ENCODE measurements at regions not wholly inside any gene's neighbourhood (a gene's known extent, or its start where the extent isn't known, plus 50 kb on each side); places are given as distances from the start of the nearest gene placed in this dataset.

DNA sequence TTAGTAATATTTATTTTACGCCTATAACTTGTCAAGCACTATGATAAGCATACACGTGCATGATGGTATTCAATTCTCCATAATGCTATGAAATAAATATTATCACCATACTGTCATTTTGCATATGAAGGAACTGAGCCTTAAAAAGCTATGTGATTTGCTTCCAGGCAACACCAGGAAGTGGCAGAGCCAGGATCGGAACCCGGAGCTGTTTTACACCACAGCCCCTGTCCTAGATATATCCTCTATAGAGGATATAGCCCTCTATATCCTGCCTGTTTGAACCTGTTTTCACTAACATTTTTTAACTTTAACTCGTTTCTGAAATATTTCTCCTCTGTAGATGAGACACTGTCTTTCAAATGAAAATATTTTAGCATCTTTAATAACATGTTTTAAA lies 690.0 kb downstream of the SATB2 start:
- H3K27me3 ChIP-seq (ENCODE audit: control insufficient read depth, insufficient read depth, low read length) = no peaks in the 10 kb centered on the region
- no peak overlapping the region for H3K4me3 ChIP-seq (ENCODE audit: low read length)
- no peaks in the 10 kb centered on the region for H3K9me3 ChIP-seq (ENCODE audit: control insufficient read depth, insufficient read depth, low read length)
- no peaks in the 10 kb centered on the region for H3K4me1 ChIP-seq (ENCODE audit: control insufficient read depth, insufficient read depth, low read length)
- no peak overlapping the region for H3K27ac ChIP-seq (ENCODE audit: low read length)
- H3K36me3 ChIP-seq (ENCODE audit: control insufficient read depth, insufficient read depth, low read length) = no peaks in the 10 kb centered on the region
- DNase-seq (ENCODE audit: low read depth, low spot score) = no peak
- no CpG with 5 or more reads among the region's 5 CpGs for WGBS (ENCODE audit: insufficient coverage, insufficient read length)

DNA sequence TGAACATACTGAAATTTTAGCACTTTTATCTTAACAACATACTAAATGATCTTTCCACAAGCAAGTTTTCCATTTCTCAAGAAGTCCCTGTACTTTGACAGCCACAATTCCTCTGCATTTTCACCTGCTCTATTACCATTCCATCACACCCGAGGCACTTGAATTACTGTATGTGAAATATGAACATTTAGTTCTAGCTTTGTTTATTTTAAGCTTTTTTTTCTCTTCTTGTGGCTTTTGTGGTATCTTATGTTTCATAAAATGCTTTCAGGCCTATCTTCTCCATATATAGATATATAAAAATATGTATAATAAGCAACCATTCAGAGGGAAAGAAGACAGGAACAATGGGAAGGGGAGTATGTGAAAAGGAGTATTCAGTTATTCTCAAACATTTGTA lies 693.9 kb downstream of the SATB2 start:
- no CpG with 5 or more reads among the region's 1 CpG for WGBS (ENCODE audit: insufficient coverage, insufficient read length)
- H3K27ac ChIP-seq (ENCODE audit: low read length) = no peak overlapping the region

DNA sequence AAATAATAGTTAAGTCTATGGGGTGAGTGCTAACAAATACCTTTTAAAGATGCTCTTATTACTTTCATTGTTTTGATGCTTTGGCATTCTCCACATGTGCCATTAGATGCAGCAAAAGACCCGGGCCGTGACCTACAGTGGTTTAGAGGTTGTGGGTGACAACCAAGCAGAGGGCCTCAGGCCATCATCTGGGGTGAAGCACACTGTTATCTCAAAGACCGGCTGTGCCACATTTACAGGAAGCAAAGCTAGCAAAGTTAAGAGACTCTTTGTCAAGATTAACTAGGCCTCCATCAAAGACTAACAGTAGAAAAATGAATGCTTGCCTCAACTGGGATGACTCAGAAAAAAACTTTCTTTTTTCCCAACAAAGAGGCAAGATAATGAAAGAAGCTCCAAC lies 695.3 kb downstream of the SATB2 start:
- no peak for DNase-seq (ENCODE audit: low read depth, low spot score)
- Histone ChIP-seq H3K27ac (ENCODE audit: low read length) (no peak overlapping the region), H3K27me3 (ENCODE audit: control insufficient read depth, insufficient read depth, low read length) (no peaks in the 10 kb centered on the region), H3K9me3 (ENCODE audit: control insufficient read depth, insufficient read depth, low read length) (no peaks in the 10 kb centered on the region), H3K4me1 (ENCODE audit: control insufficient read depth, insufficient read depth, low read length) (no peaks in the 10 kb centered on the region), H3K36me3 (ENCODE audit: control insufficient read depth, insufficient read depth, low read length) (no peaks in the 10 kb centered on the region), H3K4me3 (ENCODE audit: low read length) (no peak overlapping the region)
- WGBS (ENCODE audit: insufficient coverage, insufficient read length) = no CpG with 5 or more reads among the region's 3 CpGs

More for the DNA sequence above, 693.9 kb downstream of the SATB2 start:
- H3K4me1 ChIP-seq (ENCODE audit: control insufficient read depth, insufficient read depth, low read length) = no peaks in the 10 kb centered on the region
- H3K36me3 ChIP-seq (ENCODE audit: control insufficient read depth, insufficient read depth, low read length) = no peaks in the 10 kb centered on the region
- H3K4me3 ChIP-seq (ENCODE audit: low read length) = no peak overlapping the region
- no peak for DNase-seq (ENCODE audit: low read depth, low spot score)
- no peaks in the 10 kb centered on the region for H3K27me3 ChIP-seq (ENCODE audit: control insufficient read depth, insufficient read depth, low read length)
- H3K9me3 ChIP-seq (ENCODE audit: control insufficient read depth, insufficient read depth, low read length) = no peaks in the 10 kb centered on the region

DNA sequence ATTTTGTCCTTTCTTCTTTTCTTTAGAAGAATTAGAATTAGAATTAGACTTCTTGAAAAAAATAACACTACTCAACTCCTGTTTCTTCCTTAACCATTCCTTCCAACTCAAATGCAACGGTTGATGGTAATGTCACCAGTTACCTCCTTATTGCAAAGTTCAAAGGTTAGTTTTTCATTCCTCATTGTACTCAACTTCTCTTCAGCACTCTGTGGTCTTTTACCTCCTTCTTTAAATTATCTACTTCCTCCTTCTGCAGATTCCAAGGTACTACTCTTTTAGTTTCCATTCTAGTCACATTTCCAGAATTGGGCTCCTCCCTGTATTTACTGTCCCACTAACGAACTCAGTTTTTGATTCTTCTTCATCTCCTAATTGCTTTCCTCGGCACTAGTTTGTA lies 700.7 kb downstream of the SATB2 start:
- Histone ChIP-seq H3K4me1 (ENCODE audit: control insufficient read depth, insufficient read depth, low read length) (no peaks in the 10 kb centered on the region), H3K27ac (ENCODE audit: low read length) (no peak overlapping the region), H3K4me3 (ENCODE audit: low read length) (no peak overlapping the region), H3K36me3 (ENCODE audit: control insufficient read depth, insufficient read depth, low read length) (no peaks in the 10 kb centered on the region), H3K9me3 (ENCODE audit: control insufficient read depth, insufficient read depth, low read length) (no peaks in the 10 kb centered on the region), H3K27me3 (ENCODE audit: control insufficient read depth, insufficient read depth, low read length) (no peaks in the 10 kb centered on the region)
- WGBS (ENCODE audit: insufficient coverage, insufficient read length) = no CpG with 5 or more reads among the region's 3 CpGs
- DNase-seq (ENCODE audit: low read depth, low spot score) = no peak

DNA sequence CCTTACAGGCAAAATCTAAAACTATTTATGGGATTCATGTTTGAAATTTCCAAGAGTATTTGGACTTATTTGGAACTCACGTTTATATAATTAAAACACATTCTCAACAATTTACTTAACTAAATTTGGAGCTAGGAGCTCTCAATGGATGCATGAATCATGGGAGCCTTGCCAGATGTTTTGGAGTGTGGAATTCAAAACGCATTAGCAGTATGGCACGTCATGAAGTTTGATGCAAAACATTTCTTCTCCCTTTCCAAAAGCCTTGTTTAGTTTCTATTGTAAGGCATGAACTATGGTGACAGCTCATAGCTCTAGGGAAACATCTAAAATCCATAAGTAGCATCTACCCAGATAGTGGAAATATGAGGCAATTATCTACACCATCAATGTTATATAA lies 701.6 kb downstream of the SATB2 start:
- H3K4me3 ChIP-seq (ENCODE audit: low read length) = no peak overlapping the region
- H3K36me3 ChIP-seq (ENCODE audit: control insufficient read depth, insufficient read depth, low read length) = no peaks in the 10 kb centered on the region
- H3K9me3 ChIP-seq (ENCODE audit: control insufficient read depth, insufficient read depth, low read length) = no peaks in the 10 kb centered on the region
- H3K27ac ChIP-seq (ENCODE audit: low read length) = no peak overlapping the region
- WGBS (ENCODE audit: insufficient coverage, insufficient read length) = no CpG with 5 or more reads among the region's 3 CpGs
- H3K4me1 ChIP-seq (ENCODE audit: control insufficient read depth, insufficient read depth, low read length) = no peaks in the 10 kb centered on the region
- no peaks in the 10 kb centered on the region for H3K27me3 ChIP-seq (ENCODE audit: control insufficient read depth, insufficient read depth, low read length)
- DNase-seq (ENCODE audit: low read depth, low spot score) = no peak

DNA sequence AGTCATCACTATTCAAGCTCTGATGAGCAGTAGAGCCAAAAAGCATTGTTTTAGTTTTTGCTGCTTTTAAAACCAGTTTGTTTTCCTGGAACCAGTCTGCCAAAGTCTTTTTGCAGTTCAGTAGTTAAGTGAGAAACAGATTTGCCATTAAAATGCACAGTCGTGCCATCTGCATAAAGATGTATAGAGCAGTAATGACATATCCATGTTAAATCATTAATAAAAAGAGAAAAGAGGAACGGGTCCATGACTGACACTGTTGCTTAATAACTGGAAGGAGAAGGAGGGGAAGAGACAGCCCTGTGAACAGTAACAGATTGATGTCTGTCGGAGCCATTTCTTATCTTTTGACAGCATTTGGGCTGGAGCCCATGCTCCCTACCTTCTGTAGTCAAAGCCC lies 704.6 kb downstream of the SATB2 start:
- no CpG with 5 or more reads among the region's 3 CpGs for WGBS (ENCODE audit: insufficient coverage, insufficient read length)
- Histone ChIP-seq H3K27ac (ENCODE audit: low read length) (no peak overlapping the region), H3K4me1 (ENCODE audit: control insufficient read depth, insufficient read depth, low read length) (no peaks in the 10 kb centered on the region), H3K9me3 (ENCODE audit: control insufficient read depth, insufficient read depth, low read length) (no peaks in the 10 kb centered on the region), H3K4me3 (ENCODE audit: low read length) (no peak overlapping the region), H3K27me3 (ENCODE audit: control insufficient read depth, insufficient read depth, low read length) (no peaks in the 10 kb centered on the region), H3K36me3 (ENCODE audit: control insufficient read depth, insufficient read depth, low read length) (no peaks in the 10 kb centered on the region)
- DNase-seq (ENCODE audit: low read depth, low spot score) = no peak

DNA sequence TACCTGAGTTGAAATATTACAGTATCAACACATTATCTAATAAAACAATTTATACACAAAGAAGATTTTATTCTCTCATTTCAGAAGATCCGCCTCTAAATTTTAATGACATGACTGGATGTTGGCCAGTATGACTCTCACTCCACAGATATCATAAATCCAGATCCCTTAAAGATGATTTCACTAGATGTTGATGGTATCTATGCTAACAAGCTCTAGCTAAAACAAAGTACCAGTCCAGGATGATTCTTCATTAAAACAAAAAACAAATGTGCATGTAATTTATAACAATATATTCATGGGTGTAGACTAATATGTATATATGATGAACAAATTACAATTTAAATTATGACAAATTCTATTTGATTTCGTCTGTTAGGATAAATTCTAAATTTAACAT lies 708.4 kb downstream of the SATB2 start:
- no CpG with 5 or more reads among the region's 2 CpGs for WGBS (ENCODE audit: insufficient coverage, insufficient read length)
- no peak overlapping the region for H3K27ac ChIP-seq (ENCODE audit: low read length)
- no peaks in the 10 kb centered on the region for H3K9me3 ChIP-seq (ENCODE audit: control insufficient read depth, insufficient read depth, low read length)
- no peak overlapping the region for H3K4me3 ChIP-seq (ENCODE audit: low read length)
- no peaks in the 10 kb centered on the region for H3K27me3 ChIP-seq (ENCODE audit: control insufficient read depth, insufficient read depth, low read length)
- no peaks in the 10 kb centered on the region for H3K4me1 ChIP-seq (ENCODE audit: control insufficient read depth, insufficient read depth, low read length)
- H3K36me3 ChIP-seq (ENCODE audit: control insufficient read depth, insufficient read depth, low read length) = no peaks in the 10 kb centered on the region
- DNase-seq (ENCODE audit: low read depth, low spot score) = no peak

DNA sequence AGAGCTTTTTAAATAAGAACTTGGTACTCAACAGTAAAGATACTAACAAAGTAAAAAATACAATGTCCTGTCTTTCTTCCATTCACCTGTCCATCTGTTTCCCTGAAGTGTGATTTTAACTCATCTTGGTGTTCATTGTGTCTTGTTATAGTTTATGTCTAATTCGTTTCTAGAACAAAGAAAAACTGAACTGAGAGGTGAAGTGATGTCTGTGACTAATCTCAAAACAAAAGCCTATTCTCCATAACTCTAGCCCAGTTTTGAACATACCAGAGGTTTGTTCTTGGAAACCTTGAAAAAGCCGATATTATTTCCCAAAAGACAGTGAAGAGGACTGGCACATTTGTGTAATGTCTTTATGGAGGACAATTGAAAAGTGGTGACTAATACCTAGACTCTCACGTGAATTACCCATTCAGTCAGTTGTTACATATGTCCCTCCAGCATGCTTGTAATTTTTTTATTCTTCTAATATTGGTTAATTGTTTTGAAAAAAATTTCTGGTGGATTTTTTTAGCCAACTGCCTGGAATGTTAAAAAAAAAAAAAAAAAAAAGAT lies 725.8 kb downstream of the SATB2 start:
- no CpG with 5 or more reads among the region's 3 CpGs for whole genome bisulfite sequencing (ENCODE audit: insufficient coverage, insufficient read length)
- no peaks in the 10 kb centered on the region for H3K27me3 ChIP-seq (ENCODE audit: control insufficient read depth, insufficient read depth, low read length)

DNA sequence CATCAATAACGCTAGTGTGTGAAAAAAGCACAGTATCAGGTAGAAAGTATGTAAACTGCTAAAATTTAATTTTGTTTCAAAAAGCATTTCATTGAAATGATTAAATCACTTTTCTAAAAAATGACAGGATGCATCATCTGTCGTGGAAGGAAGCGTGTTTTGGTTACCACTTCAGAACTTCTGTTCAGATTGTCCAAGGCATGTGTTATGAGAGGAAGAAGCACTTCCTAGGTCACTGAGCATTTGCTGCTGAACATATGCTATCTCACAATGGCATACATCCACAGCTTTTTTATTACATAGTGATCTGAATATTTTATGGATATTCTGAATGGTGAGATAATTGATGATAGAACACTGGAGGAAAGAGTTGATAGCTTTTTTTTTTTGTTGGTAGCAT lies 737.5 kb downstream of the SATB2 start:
- no peak overlapping the region for H3K4me3 ChIP-seq (ENCODE audit: low read length)
- H3K36me3 ChIP-seq (ENCODE audit: control insufficient read depth, insufficient read depth, low read length) = no peaks in the 10 kb centered on the region
- WGBS (ENCODE audit: insufficient coverage, insufficient read length) = no CpG with 5 or more reads among the region's 3 CpGs

More for the DNA sequence above, 725.8 kb downstream of the SATB2 start:
- H3K4me1 ChIP-seq (ENCODE audit: control insufficient read depth, insufficient read depth, low read length) = no peaks in the 10 kb centered on the region
- no peak overlapping the region for H3K4me3 ChIP-seq (ENCODE audit: low read length)
- no peak for DNase-seq (ENCODE audit: low read depth, low spot score)
- H3K9me3 ChIP-seq (ENCODE audit: control insufficient read depth, insufficient read depth, low read length) = no peaks in the 10 kb centered on the region
- H3K36me3 ChIP-seq (ENCODE audit: control insufficient read depth, insufficient read depth, low read length) = no peaks in the 10 kb centered on the region
- H3K27ac ChIP-seq (ENCODE audit: low read length) = no peak overlapping the region

DNA sequence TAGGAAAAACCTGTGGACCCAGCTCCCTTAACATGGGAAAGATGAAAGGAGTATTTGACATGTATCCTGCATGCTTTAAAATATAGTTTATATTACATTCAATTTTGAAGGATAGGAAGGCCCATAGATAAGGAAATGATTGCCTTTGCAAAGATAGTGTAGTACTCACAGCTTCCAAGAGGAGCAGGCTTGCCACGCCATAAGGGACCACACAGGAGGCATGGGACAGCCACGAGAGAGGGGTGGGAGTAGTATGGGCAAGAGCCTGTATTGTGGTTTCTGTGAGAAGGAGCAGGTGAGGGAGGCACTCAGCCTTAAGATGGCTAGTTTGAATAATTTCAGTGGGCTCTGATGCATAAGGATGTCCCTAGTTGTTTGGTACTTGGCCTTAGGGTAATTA lies 740.3 kb downstream of the SATB2 start:
- Histone ChIP-seq H3K27me3 (ENCODE audit: control insufficient read depth, insufficient read depth, low read length) (no peaks in the 10 kb centered on the region), H3K36me3 (ENCODE audit: control insufficient read depth, insufficient read depth, low read length) (no peaks in the 10 kb centered on the region), H3K4me1 (ENCODE audit: control insufficient read depth, insufficient read depth, low read length) (no peaks in the 10 kb centered on the region), H3K4me3 (ENCODE audit: low read length) (no peak overlapping the region), H3K9me3 (ENCODE audit: control insufficient read depth, insufficient read depth, low read length) (no peaks in the 10 kb centered on the region), H3K27ac (ENCODE audit: low read length) (no peak overlapping the region)
- DNase-seq (ENCODE audit: low read depth, low spot score) = no peak
- WGBS (ENCODE audit: insufficient coverage, insufficient read length) = no CpG with 5 or more reads among the region's 2 CpGs

More for the DNA sequence above, 737.5 kb downstream of the SATB2 start:
- H3K27ac ChIP-seq (ENCODE audit: low read length) = no peak overlapping the region
- no peaks in the 10 kb centered on the region for H3K4me1 ChIP-seq (ENCODE audit: control insufficient read depth, insufficient read depth, low read length)
- no peak for DNase-seq (ENCODE audit: low read depth, low spot score)
- H3K27me3 ChIP-seq (ENCODE audit: control insufficient read depth, insufficient read depth, low read length) = no peaks in the 10 kb centered on the region
- no peaks in the 10 kb centered on the region for H3K9me3 ChIP-seq (ENCODE audit: control insufficient read depth, insufficient read depth, low read length)

DNA sequence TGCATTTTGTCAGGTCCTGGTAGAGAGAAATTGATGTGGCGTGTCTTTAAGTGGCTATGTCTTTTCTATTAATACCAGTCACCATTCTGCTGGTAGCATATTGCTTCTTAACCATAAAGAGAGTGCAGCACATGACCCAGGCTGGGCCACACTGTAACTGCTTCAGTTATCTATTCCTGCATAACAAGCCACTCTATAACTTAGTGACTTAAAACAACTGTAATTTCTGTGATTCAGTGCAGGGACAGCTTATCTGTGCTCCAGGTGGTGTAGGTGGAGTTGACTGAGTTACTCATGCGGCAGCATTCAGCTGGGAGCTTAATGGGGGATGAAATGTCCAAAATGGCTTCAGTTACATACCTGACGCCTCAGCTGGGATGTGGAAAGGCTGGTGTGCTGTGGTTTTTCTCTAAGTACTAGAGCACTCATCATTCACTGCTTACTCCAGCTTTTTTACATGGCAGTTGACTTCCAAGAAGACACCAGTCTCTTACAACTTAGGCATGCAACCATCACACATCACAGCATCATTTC lies 742.4 kb downstream of the SATB2 start:
- WGBS (ENCODE audit: insufficient coverage, insufficient read length) = no CpG with 5 or more reads among the region's 3 CpGs
- Histone ChIP-seq H3K27ac (ENCODE audit: low read length) (no peak overlapping the region), H3K4me3 (ENCODE audit: low read length) (no peak overlapping the region), H3K27me3 (ENCODE audit: control insufficient read depth, insufficient read depth, low read length) (no peaks in the 10 kb centered on the region), H3K4me1 (ENCODE audit: control insufficient read depth, insufficient read depth, low read length) (no peaks in the 10 kb centered on the region), H3K9me3 (ENCODE audit: control insufficient read depth, insufficient read depth, low read length) (no peaks in the 10 kb centered on the region), H3K36me3 (ENCODE audit: control insufficient read depth, insufficient read depth, low read length) (no peaks in the 10 kb centered on the region)
- no peak for DNase-seq (ENCODE audit: low read depth, low spot score)

Measured in iPS DF 6.9 (cell line).